Left lobe of liver (tissue), 2 donors: ENCODE measurements at regions not wholly inside any gene's neighbourhood (a gene's known extent, or its start where the extent isn't known, plus 50 kb on each side); places are given as distances from the start of the nearest gene placed in this dataset.
"Not testable (repeated sequence)": the region's sequence is repeated elsewhere in the genome, so short reads cannot be mapped to it uniquely, and the experiment has no call there.

ENCODE experiments used
- ATAC-seq: fragments of 200-7000 bp; cut with Tn5 transposase; one replicate; pipeline ENCODE4 v1.9.1; 2020; ENCODE audit warnings: mild to moderate bottlenecking, moderate library complexity
- DNase-seq: peaks from one replicate; pipeline ENCODE4 v3.0.0-alpha.2; 2020; ENCODE audit warnings: low spot score
- donor health status: DM: no; HTN: no; CAD: no; lungs with moderate emphysema.
- donor health status: DM: no; HTN: yes; CAD: no.

DNA sequence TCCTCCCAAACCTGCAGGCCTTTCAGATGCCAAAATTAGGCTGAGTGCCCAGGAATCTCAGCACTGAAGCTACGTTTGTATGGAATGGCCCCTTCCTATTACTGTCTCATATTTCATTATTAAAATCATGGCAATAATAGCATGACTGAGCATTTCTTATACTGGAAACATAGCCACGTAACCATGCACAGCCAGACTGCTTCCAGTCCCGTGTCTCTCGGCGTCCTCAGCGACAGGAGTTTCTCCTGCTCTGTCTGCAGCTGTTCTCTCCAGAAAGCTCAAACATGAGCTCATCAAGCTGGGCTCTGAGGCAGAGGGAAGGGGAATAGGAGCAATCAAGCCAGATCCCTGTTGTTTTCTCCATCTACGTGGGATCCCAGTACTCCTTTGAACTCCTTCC is 104.0 kb downstream of the CDC7 start:
- ATAC-seq (no peak), DNase-seq (no peak)

DNA sequence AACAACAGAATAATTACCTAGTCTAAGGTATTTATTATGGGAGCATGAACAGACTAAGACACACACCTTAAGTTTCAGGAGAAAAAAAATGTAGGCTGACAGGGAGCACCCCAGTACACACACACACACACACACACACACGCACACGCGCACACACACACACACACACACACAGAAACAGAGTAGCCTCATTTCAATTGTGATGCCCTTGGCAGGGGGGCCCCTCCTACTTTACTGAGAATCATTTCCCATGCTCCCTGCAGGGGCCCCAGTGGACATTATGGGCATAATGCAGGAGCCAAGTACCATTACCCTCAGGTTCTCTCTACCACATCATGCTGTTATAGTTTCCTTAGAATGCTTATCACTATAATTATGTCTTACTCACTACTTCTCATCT is 104.9 kb downstream of the CDC7 start:
- ATAC-seq (no peak), DNase-seq (no peak)

DNA sequence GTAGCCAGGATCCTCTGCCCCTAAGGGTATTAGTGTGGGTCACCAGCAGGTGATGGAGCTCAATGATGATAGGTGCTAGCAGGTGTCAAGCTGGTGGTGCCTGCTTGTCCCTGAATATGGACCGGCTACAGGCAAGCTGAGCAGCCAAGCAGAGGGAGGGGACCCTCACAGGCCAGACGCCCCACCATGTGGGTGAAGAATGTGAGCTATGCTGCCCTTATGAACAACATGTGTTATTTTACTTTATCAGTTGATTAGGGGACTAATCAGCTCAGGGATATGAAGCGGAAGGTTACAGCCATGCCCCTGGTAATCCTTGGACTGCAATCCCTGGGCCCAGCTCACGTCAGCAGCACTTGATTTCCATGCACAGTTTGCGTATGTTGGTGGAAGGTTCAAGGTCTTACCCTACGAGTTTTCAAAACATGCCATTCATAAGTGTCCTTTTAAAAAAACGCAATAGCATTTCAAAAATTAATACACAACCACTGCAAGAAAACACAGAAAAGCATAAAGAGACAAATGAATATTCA is 106.0 kb downstream of the CDC7 start:
- ATAC-seq: no peak

DNA sequence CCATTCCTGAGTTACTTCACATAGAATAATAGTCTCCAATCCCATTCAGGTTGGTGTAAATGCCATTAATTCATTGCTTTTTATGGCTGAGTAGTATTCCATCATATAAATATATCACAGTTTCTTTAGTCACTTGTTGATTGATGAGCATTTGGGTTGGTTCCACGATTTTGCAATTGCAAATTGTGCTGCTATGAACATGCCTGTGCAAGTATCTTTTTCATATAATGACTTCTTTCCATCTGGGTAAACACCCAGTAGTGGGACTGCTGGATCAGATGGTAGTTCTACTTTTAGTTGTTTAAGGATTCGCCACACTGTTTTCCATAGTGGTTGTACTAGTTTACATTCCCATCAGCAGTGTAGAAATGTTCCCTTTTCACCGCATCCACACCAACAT is 107.0 kb downstream of the CDC7 start:
- not testable (repeated sequence) for DNase-seq, ATAC-seq

More for the DNA sequence above, 106.0 kb downstream of the CDC7 start:
- DNase-seq: no peak

DNA sequence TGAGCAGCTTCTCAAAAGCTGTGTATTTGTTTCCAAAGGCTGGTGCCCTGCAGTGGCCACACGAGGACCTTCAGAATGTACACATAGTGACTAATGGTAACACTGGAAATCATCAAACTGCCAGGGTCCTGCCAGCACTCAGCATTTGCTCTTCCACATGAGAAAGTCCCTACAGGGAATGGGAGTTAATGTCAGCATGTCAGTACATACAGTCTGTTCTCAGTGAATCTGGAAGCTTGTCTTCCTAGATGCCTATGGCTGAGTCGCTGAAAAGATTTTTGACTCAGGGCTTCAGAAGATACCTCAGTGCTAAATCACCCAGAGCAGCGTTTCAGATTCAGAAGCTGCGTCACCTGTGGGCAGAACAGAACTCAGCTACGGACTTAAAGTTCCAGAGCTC is 108.2 kb downstream of the CDC7 start:
- DNase-seq (no peak), ATAC-seq (no peak)

DNA sequence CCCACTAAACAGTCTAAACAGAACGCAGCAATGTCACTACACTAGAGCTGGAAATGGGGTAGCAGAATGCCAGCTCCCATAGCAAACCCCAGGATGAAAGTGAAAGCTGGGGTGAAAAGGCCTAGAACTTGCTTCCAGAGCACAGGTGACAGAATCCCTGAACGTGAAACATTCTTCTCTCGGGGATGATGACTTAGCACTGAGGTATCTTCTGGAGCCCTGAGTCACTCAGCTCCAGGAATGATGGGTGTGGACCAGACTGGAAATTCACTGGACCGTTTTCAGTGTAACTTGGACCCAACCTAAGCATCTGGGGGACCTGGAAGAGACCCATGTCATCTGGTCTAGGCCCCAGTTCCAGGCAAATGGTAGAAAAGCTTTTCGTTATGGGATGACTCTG is 108.9 kb downstream of the CDC7 start:
- DNase-seq (no peak), ATAC-seq (no peak)

DNA sequence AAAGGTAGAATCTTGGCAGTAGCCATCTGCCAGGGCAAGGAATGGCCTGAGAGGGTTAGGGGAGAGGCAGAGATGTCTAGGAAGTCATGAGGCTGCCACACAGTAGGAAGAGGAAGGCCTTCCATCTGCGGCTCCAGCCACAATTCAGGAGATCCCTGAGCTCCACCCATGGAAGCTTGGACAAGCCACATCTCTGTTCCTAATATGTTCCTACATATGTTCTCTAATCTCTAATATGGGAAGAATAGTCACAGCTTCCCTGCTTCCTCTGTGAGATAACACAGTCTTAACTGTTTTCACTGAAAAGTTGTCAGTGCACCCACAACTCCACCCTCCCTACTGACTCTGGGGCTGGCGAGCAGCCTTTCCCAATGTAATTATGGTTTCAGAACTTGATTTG is 109.5 kb downstream of the CDC7 start:
- ATAC-seq (no peak), DNase-seq (no peak)

DNA sequence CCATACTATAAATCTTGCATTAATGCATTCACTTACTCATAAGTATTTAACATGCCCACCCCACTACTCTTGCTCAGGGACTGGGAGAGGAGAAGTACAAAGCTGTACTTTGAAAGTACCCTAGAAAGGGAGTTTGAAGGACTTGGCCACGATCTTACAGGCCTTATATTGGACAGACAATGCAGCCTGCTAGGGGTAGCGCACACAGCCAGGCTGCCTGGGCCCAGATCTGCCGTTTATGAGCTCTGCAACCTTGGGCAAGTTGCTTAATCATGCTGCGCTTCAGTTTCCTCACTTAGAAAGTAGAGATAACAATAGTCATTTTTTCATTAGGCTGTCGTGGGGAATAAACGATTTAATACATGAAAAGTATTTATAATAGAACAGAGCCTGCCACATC is 110.1 kb downstream of the CDC7 start:
- ATAC-seq: no peak
- no peak for DNase-seq

DNA sequence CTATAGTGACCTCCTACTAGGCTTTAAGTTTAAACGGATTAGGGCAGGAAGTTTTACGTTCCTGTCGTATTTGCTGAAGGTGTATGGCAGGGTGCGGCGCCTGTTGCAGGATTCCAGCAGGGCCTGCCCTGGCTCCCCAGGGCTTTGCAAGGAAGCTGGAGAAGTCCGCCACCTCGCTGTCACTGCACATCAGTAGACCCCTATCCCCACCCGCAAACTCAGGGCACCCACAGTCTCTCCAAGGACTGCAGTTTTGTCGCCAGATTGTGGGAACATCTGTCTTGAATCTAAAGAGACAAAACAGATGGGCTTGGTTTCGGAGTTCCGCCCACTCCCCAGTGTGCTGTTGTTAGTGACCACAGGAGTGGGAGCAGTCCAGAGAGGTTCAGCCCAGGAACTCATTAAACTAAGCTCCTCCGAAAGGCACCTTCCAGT is 110.8 kb downstream of the CDC7 start:
- DNase-seq (no peak), ATAC-seq (no peak)

DNA sequence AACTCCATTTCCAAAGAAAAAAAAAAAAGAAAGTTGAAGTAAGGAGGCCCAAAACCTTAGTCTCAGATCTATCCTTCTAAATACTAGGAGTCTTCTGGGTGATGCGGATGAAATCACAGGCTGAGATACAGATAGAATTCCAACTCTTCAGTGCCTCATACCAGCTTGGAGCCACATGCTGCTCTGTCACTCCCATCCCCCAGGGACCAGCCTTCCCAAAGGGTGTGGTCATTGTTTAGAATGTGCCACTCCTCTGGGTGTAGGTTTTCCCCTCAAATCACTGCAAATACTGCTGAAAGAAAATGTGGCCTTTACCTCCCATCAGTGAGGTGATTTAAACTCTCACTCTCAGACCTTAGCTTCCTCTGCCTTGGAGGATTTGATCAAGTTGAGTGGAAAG is 112.9 kb downstream of the CDC7 start:
- DNase-seq (no peak), ATAC-seq (no peak)

DNA sequence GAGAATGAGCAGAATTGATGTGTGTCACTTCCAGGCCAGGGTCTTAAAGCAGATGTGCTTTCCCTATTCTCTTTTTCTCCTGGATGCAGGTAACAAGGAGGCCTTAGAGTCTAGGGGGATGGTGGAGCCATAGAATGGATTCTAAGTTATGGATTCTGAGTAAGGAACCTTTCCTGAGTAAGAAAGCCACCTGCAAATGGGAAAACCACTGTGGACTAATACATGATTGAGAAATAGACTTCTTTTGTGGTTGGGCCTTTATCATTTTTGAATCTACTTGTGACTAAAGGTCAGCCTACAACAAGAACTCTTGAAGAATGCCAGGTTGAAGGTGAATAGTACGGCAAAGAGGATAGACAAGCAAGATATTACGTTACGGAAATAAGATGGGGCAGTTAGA is 116.1 kb downstream of the CDC7 start:
- DNase-seq (no peak), ATAC-seq (no peak)

DNA sequence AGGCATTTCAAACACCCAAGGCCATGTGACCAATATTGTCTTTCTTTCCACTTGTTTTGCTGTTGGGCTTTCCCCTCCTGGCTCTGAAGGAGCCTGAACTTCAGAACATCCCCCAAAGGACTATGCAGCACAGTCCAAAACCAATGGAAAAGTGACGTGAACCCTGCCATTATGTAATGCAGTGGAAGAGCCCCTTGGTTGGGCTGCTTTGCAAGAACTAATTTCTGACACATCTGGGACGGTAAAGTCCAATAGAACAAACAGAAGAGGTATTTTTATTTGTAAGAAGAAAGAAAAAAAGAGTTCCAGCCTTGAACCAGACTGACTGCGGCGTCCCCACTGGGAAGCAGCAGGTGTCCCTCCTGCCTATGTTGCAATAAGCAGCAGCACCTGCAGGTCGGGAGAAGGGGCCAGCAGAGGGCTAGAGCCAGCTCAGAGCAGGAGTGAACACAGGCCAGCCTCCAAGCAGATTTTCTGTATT is 116.7 kb downstream of the CDC7 start:
- DNase-seq: peak; percentile 57
- ATAC-seq: peak; percentile 98

DNA sequence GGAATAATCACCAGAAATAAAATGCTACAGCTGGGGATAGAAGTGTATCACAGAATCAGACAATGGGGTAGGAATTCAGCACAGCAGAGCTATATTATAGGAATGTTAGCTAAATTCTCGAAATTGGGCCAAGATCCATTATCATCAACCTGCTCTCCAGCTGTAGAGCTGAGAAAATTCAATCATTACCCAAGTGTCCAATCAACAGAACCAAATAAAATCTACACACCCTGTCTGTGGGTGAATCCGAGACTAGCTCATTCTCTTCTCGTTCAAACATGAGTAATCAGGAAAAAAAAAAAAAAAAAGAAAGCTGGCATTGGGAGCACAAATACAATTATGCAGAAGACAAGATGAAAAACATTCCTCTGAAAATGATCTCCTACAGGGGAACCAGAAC is 119.2 kb downstream of the CDC7 start:
- DNase-seq: no peak
- no peak for ATAC-seq

DNA sequence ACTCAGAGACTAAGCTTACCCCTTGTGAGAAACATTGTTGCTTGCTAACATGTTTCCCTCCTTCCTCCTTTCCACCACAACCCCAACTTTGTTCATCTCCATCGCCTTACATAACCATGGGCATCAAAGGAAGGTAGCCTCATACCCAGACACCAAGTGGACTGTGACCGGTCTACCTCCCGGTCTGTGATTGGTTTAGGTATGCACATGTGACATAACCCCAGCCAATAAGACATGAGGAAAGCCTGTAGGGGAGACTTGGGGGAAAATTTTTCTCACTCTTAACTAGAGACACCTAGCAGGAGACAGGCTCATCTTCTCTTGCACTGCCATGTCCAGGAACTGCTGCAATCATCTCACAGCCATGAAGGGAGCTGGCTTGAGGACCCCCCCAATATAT is 120.7 kb downstream of the CDC7 start:
- DNase-seq (no peak), ATAC-seq (no peak)

DNA sequence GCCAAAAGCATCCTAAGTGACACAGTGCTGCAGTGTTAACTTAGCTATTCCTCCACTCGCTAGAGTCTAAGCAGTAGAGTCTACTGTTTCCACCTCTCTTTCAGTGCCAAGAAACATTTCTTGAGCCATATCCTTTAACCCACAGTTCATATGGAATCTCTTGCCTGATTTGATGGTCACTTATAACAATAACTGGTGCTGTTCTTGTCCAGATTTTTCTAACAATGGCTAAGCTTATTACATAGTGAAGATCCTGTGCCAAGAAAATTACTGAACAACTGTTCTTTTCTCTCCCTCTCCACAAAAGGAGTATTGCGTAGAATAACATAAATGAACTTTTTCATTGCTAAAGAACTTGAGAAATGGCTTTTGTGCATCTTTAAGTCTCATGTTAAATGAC is 121.3 kb downstream of the CDC7 start:
- ATAC-seq (no peak), DNase-seq (no peak)

DNA sequence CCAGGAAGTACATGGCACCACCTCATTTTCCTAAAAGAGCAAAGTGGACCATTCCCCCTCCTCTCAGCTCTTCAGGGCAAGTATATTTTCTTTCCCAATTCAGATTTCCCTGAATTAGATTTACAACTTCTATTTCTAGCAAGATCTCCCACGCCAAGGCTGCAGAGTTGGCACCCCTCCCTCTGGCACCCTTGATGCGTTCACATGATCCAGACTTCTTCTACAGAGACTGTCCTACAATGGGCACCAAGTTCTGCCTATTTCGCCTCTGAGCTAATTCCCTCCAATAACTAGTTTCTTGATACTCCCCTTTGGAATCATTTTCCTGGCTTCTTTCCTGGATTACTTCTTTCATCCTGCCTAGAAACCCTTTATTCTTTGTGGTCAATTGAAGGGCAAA is 122.0 kb downstream of the CDC7 start:
- ATAC-seq (no peak), DNase-seq (no peak)

DNA sequence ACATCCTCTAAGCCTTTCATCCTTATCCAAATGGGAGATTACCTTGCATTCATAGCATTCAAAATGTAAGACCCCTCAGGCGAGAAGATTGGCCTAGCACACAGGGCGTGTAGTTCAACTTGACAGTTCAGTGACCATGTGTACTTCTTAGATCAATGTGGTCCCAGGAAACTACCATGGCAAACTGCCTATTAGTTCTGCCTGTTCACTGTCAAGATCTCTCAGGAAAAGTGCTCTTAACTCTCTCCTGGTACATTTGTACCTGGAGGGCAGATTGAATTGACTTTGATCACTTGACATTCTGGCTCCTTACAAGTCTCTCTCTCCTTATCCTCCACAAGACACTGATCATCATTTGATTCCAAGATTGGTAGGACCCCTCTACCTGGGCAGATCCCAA is 122.4 kb downstream of the CDC7 start:
- DNase-seq (no peak), ATAC-seq (no peak)

DNA sequence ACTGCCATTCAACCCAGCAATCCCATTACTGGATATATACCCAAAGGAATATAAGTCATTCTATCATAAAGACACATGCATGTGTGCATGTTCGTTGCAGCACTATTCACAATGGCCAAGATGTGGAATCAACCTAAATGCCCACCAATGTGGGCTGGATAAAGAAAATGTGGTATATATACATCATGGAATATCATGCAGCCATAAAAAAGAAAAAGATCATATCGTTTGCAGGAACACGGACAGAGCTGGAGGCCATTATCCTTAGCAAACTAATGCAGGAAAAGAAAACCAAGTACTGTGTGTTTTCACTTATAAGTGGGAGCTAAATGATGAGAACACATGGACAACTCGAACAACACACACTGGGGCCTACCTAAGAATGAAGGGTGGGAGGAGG is 123.7 kb downstream of the CDC7 start:
- ATAC-seq (no peak), DNase-seq (no peak)
